ENCODE measurements at regions not wholly inside any gene's neighbourhood (a gene's known extent, or its start where the extent isn't known, plus 50 kb on each side); places are given as distances from the start of the nearest gene placed in this dataset.

DNA sequence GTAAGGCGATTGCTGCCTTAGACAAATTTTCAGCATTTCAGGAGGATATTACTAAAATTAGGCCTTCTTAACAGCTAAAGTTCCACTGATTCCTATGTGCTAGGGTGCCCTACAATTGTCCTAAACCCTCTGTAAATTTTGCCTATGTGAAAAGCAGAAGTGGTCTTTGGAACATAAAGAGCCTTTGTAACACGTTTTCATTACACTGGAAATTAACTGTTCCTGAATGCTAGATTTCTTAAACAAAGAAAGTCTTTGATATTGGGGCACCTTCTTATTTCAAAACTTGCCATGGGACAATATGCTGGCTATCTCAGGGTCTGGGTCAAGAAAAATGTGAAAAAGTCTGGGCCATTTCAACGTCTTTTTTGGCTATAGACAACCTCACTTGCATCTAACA is 60.4 kb upstream of the MOCS2 start:
- WGBS (ENCODE audit: insufficient coverage): 100% methylated on average over 1 of the region's 3 CpGs
- no peak overlapping the region for H3K27ac ChIP-seq (ENCODE audit: low read length in 2 of 2)
- TF ChIP-seq, protein P1, sequence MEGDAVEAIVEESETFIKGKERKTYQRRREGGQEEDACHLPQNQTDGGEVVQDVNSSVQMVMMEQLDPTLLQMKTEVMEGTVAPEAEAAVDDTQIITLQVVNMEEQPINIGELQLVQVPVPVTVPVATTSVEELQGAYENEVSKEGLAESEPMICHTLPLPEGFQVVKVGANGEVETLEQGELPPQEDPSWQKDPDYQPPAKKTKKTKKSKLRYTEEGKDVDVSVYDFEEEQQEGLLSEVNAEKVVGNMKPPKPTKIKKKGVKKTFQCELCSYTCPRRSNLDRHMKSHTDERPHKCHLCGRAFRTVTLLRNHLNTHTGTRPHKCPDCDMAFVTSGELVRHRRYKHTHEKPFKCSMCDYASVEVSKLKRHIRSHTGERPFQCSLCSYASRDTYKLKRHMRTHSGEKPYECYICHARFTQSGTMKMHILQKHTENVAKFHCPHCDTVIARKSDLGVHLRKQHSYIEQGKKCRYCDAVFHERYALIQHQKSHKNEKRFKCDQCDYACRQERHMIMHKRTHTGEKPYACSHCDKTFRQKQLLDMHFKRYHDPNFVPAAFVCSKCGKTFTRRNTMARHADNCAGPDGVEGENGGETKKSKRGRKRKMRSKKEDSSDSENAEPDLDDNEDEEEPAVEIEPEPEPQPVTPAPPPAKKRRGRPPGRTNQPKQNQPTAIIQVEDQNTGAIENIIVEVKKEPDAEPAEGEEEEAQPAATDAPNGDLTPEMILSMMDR (IDR thresholded peaks at IDR 0.05): no peak
- TF ChIP-seq EZH2 (IDR thresholded peaks at IDR 0.05; ENCODE audit: borderline replicate concordance, insufficient read depth, low read depth, low read length, poor library complexity, severe bottlenecking): no peak
- Mint-ChIP-seq H3K4me3 (no peak overlapping the region), H3K27me3 (peaks cover 13% of the 10 kb centered on the region), H3K27ac (no peak overlapping the region), H3K9me3 (ENCODE audit: insufficient read depth) (no peaks in the 10 kb centered on the region), H3K4me1 (no peaks in the 10 kb centered on the region)
- H3K9ac ChIP-seq (ENCODE audit: low read length): no peak overlapping the region
- intact Hi-C loops (cut with micrococcal nuclease): loop anchor here (5.0 kb wide), 1 partner anchor 1057 kb away; no protein-coding TSS in a partner anchor
- CTCF ChIA-PET: interaction anchor here (1.0 kb wide), 1 partner anchor 1060 kb away, joined by 3 read pairs; no protein-coding TSS in a partner anchor
- no peak overlapping the region for H2AFZ ChIP-seq (ENCODE audit: insufficient read depth, low read depth, low read length, poor library complexity, severe bottlenecking)
- H3K9me3 ChIP-seq (ENCODE audit: control extremely low read depth in 1 of 3, control insufficient read depth in 2 of 3, insufficient read depth in 1 of 3, low read length in 2 of 3): no peaks in the 10 kb centered on the region
- H3K4me3 ChIP-seq (ENCODE audit: control extremely low read depth in 1 of 5, extremely low read depth in 1 of 5, insufficient read depth in 1 of 5, low read depth in 2 of 5, low read length in 4 of 5): no peak overlapping the region
- H3K27me3 ChIP-seq (replicated peaks in 1 of 4; ENCODE audit: control extremely low read depth in 1 of 4, control insufficient read depth in 3 of 4, insufficient read depth in 4 of 4, low read length in 3 of 4): peaks cover 0 to 2% (median 0%) of the 10 kb centered on the region in 4 experiments
- H3K4me2 ChIP-seq (replicated peaks; ENCODE audit: low read depth, low read length, poor library complexity, severe bottlenecking): no peak overlapping the region
- no peaks in the 10 kb centered on the region for H4K20me1 ChIP-seq (ENCODE audit: control insufficient read depth, insufficient read depth, low read length, poor library complexity, severe bottlenecking)
- ATAC-seq (ENCODE audit: low read depth) (no peak), DNase-seq (no peak)
- no peaks in the 10 kb centered on the region for H3K79me2 ChIP-seq (ENCODE audit: control insufficient read depth, insufficient read depth, low read length)
- no peaks in the 10 kb centered on the region for H3K36me3 ChIP-seq (replicated peaks in 1 of 2; ENCODE audit: control extremely low read depth in 1 of 2, control insufficient read depth in 1 of 2, extremely low read depth in 1 of 2, insufficient read depth in 2 of 2, low read length in 1 of 2)
- H3K4me1 ChIP-seq (ENCODE audit: control insufficient read depth in 2 of 2, insufficient read depth in 2 of 2, low read length in 2 of 2): no peaks in the 10 kb centered on the region
- POLR2A ChIA-PET: no interaction called here

DNA sequence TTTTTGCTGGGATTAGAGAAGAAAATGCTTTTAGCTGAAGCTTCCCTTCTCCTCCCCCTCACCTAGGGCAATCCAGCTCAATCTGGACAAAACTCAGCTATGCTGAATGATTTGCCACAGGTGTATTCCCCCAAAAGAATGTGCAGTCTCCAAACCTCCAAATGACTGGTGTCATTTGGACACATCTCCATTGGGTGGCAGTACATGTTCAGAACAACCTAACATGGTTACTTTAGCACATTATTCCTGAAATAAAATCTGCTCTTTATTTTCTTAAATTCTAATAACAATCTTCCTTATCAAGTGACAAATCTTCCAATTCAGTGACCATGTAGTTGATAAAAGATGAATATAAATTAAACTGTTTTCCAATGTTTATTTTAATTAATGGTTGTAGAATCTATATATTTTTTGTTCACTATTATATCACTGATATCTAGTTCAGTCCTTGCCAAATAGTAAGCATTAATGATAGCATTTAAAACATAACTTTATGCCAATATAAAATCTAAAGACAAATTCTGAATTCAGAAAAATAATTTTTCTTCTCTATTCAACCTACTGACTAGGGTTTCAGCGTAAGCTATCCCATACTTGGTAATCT is 61.3 kb upstream of the MOCS2 start:
- H3K27me3 Mint-ChIP-seq: peaks cover 14% of the 10 kb centered on the region
- intact Hi-C loops (cut with micrococcal nuclease): loop anchor here (5.0 kb wide), 1 partner anchor 1056 kb away; no protein-coding TSS in a partner anchor
- no peak overlapping the region for H3K9ac ChIP-seq (ENCODE audit: low read length)
- H3K4me2 ChIP-seq (replicated peaks; ENCODE audit: low read depth, low read length, poor library complexity, severe bottlenecking): no peak overlapping the region
- peaks cover 0 to 2% (median 0%) of the 10 kb centered on the region in 4 experiments for H3K27me3 ChIP-seq (replicated peaks in 1 of 4; ENCODE audit: control extremely low read depth in 1 of 4, control insufficient read depth in 3 of 4, insufficient read depth in 4 of 4, low read length in 3 of 4)
- POLR2A ChIA-PET: no interaction called here
- H3K4me1 ChIP-seq (ENCODE audit: control insufficient read depth in 2 of 2, insufficient read depth in 2 of 2, low read length in 2 of 2): no peaks in the 10 kb centered on the region
- no peaks in the 10 kb centered on the region for H3K4me1 Mint-ChIP-seq
- CTCF ChIA-PET: interaction anchor here (1.0 kb wide), 1 partner anchor 1059 kb away, joined by 3 read pairs; no protein-coding TSS in a partner anchor
- no peaks in the 10 kb centered on the region for H3K79me2 ChIP-seq (ENCODE audit: control insufficient read depth, insufficient read depth, low read length)
- no CpG with 5 or more reads among the region's 1 CpG for WGBS (ENCODE audit: insufficient coverage)
- H3K4me3 ChIP-seq (ENCODE audit: control extremely low read depth in 1 of 5, extremely low read depth in 1 of 5, insufficient read depth in 1 of 5, low read depth in 2 of 5, low read length in 4 of 5): no peak overlapping the region
- no peaks in the 10 kb centered on the region for H3K9me3 ChIP-seq (ENCODE audit: control extremely low read depth in 1 of 3, control insufficient read depth in 2 of 3, insufficient read depth in 1 of 3, low read length in 2 of 3)
- no peak for ATAC-seq (ENCODE audit: low read depth)
- peak; percentile 9 for DNase-seq
- H3K9me3 Mint-ChIP-seq (ENCODE audit: insufficient read depth): no peaks in the 10 kb centered on the region
- no peak overlapping the region for H3K27ac ChIP-seq (ENCODE audit: low read length in 2 of 2)
- H2AFZ ChIP-seq (ENCODE audit: insufficient read depth, low read depth, low read length, poor library complexity, severe bottlenecking): no peak overlapping the region
- H3K27ac Mint-ChIP-seq: no peak overlapping the region
- TF ChIP-seq, protein P1 (IDR thresholded peaks at IDR 0.05): peak; percentile 42
- TF ChIP-seq EZH2 (IDR thresholded peaks at IDR 0.05; ENCODE audit: borderline replicate concordance, insufficient read depth, low read depth, low read length, poor library complexity, severe bottlenecking): no peak
- no peak overlapping the region for H3K4me3 Mint-ChIP-seq
- H3K36me3 ChIP-seq (replicated peaks in 1 of 2; ENCODE audit: control extremely low read depth in 1 of 2, control insufficient read depth in 1 of 2, extremely low read depth in 1 of 2, insufficient read depth in 2 of 2, low read length in 1 of 2): no peaks in the 10 kb centered on the region
- no peaks in the 10 kb centered on the region for H4K20me1 ChIP-seq (ENCODE audit: control insufficient read depth, insufficient read depth, low read length, poor library complexity, severe bottlenecking)

Measured in B cell (primary cell).